MM.1S (cell line): ENCODE measurements at regions not wholly inside any gene's neighbourhood (a gene's known extent, or its start where the extent isn't known, plus 50 kb on each side); places are given as distances from the start of the nearest gene placed in this dataset.

Experiments used
- EZH2 ChIP-seq: fragments of 300-600 bp; sonication (generic); optimal IDR thresholded peaks from 2 replicates; pipeline ENCODE3; 2017; ENCODE audit warnings: low read depth, mild to moderate bottlenecking, antibody characterized with exemption, low read length, mixed read lengths
- EZH2phosphoT487 ChIP-seq: fragments of 300-600 bp; sonication (generic); IDR thresholded peaks from 2 replicates; pipeline ENCODE4 v1.6.1; 2018; ENCODE audit warnings: antibody characterized with exemption, low read length
- TF ChIP-seq, protein P1 (sequence below): fragments of 300-600 bp; sonication (generic); IDR thresholded peaks from 2 replicates; pipeline ENCODE4 v1.5.1; 2016; ENCODE audit warnings: antibody characterized with exemption, low read length, mixed read lengths

DNA sequence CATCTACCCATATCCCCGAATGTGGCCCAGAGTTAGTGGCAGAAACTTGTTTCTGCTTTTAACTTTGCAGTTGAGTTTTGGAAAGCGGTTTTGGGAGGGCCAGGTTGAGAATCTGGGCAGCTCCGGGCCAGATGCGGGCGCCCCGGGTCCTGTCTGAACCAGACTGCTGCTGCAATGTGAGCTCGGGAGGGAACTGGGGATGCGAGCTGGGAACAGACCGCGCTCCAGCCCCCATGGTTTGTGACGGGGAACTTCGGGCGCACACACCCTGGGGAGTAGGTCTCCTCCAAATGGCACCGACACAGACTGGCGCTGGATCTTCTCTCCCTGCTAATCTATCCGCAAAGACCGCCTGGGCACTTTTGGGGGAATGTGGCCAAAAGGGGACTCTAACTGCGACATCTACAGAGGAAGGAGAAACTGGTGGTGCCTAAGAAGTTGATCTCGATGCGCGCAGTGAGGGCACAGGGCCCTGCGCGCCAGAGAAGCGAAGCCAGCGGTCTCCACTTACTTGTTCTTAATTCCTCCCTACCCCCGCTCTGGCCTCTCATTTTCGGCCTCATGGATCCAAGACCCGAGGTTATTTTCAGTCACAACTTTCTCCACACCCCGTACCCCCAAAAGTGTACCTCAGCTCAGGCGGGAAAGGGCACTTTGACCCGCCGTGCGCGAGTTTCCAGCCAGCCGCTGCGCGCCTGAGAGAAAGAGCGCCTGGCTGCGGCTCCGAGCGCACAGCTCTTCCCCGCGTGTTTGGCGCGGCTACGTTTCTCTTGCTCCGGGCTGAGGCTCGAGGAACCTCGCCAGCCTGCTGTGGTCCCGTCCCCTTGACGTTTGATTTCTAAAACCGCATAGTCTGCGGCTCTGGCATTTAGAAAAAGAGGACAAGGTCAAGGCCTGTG is 411.0 kb upstream of the ESRRG start:
- TF ChIP-seq, protein P1, sequence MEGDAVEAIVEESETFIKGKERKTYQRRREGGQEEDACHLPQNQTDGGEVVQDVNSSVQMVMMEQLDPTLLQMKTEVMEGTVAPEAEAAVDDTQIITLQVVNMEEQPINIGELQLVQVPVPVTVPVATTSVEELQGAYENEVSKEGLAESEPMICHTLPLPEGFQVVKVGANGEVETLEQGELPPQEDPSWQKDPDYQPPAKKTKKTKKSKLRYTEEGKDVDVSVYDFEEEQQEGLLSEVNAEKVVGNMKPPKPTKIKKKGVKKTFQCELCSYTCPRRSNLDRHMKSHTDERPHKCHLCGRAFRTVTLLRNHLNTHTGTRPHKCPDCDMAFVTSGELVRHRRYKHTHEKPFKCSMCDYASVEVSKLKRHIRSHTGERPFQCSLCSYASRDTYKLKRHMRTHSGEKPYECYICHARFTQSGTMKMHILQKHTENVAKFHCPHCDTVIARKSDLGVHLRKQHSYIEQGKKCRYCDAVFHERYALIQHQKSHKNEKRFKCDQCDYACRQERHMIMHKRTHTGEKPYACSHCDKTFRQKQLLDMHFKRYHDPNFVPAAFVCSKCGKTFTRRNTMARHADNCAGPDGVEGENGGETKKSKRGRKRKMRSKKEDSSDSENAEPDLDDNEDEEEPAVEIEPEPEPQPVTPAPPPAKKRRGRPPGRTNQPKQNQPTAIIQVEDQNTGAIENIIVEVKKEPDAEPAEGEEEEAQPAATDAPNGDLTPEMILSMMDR = no peak
- TF ChIP-seq EZH2 = no peak
- no peak for TF ChIP-seq EZH2phosphoT487
